NCI-H2081 (cell line): ENCODE measurements at regions not wholly inside any gene's neighbourhood (a gene's known extent, or its start where the extent isn't known, plus 50 kb on each side); places are given as distances from the start of the nearest gene placed in this dataset.

Experiments
- DNase-seq, 2 experiments: peaks; one replicate each; lab custom pipeline; 2025; lab: John Stamatoyannopoulos, UW

- no peak for DNase-seq
These were observed 517.2 kb downstream of the MN1 start for GRCh38 chr22:27284324-27284723.

- DNase-seq: no peak
These were observed 514.8 kb downstream of the MN1 start for GRCh38 chr22:27286711-27287110.

GRCh38 chr22:27292542-27293299 lies 508.8 kb downstream of the MN1 start:
- DNase-seq: no peak

- DNase-seq: no peak
These were observed 507.7 kb downstream of the MN1 start for GRCh38 chr22:27293721-27294445.

- no peak for DNase-seq
These were observed 506.5 kb downstream of the MN1 start for GRCh38 chr22:27295040-27295439.

- DNase-seq: no peak
These were observed 506.0 kb downstream of the MN1 start for GRCh38 chr22:27295605-27296004.

GRCh38 chr22:27296091-27296675 lies 505.4 kb downstream of the MN1 start:
- DNase-seq: no peak

GRCh38 chr22:27297125-27297524 lies 504.4 kb downstream of the MN1 start:
- no peak for DNase-seq

- DNase-seq: no peak
These were observed 503.2 kb downstream of the MN1 start for GRCh38 chr22:27298332-27298731.

- DNase-seq: no peak
These were observed 502.8 kb downstream of the MN1 start for GRCh38 chr22:27298742-27299141.

- DNase-seq: no peak
These were observed 502.1 kb downstream of the MN1 start for GRCh38 chr22:27299181-27300085.

- DNase-seq: no peak
These were observed 500.8 kb downstream of the MN1 start for GRCh38 chr22:27300536-27301285.

- no peak for DNase-seq
These were observed 499.1 kb downstream of the MN1 start for GRCh38 chr22:27302501-27302900.

- DNase-seq: no peak
These were observed 497.8 kb downstream of the MN1 start for GRCh38 chr22:27303718-27304117.

- DNase-seq: no peak
These were observed 494.8 kb downstream of the MN1 start for GRCh38 chr22:27306771-27307170.

GRCh38 chr22:27307545-27308247 lies 493.9 kb downstream of the MN1 start:
- no peak for DNase-seq

- no peak for DNase-seq
These were observed 493.0 kb downstream of the MN1 start for GRCh38 chr22:27308513-27308912.

- DNase-seq: no peak
These were observed 491.9 kb downstream of the MN1 start for GRCh38 chr22:27309697-27310096.

- DNase-seq: no peak
These were observed 490.4 kb downstream of the MN1 start for GRCh38 chr22:27310966-27311697.
